HepG2 (cell line): ENCODE measurements at regions not wholly inside any gene's neighbourhood (a gene's known extent, or its start where the extent isn't known, plus 50 kb on each side); places are given as distances from the start of the nearest gene placed in this dataset.

ENCODE experiments used
- ATAC-seq: fragments of 200-7000 bp; cut with Tn5 transposase; 3 replicates; pipeline ENCODE4 v1.9.1; 2020; ENCODE audit warnings: mild to moderate bottlenecking, moderate library complexity
- BruUV-seq: library from RNA; stranded (reverse); fragments of 400-500 nt; replicated peaks from 2 replicates; lab custom pipeline; 2021; lab: Mats Ljungman, UMichigan
- CTCF ChIA-PET: fragments of 300-600 bp; formaldehyde crosslinking; extraction: SDS; loops from one replicate; lab custom pipeline; 2021; ENCODE audit warnings: low total read pairs, inconsistent platforms, low intra/inter-chr PET ratio; lab: Yijun Ruan, JAX
- POLR2A ChIA-PET: fragments of 350-600 bp; sonication (Branson Sonifier 250); formaldehyde crosslinking; loops from one replicate; lab custom pipeline; 2020; ENCODE audit warnings: antibody characterized with exemption, inconsistent platforms; lab: Yijun Ruan, JAX
- DNase-seq: peaks from one replicate; pipeline ENCODE4 v3.0.0-alpha.2; 2015; ENCODE audit warnings: low spot score
- FAIRE-seq: peaks from 3 replicates; lab custom pipeline; 2011; peaks lifted over from hg19 to GRCh38; lab: Jason Lieb, UNC
- H2AFZ ChIP-seq: one replicate; pipeline ENCODE4 v1.6.1; 2011; ENCODE audit warnings: low read length, inconsistent platforms
- H3K27ac ChIP-seq: fragments of 300-600 bp; 3 replicates; pipeline ENCODE4 v1.8.0; 2011; ENCODE audit warnings: mixed run types, mild to moderate bottlenecking, mixed read lengths, low read length, inconsistent platforms; ENCODE audit not compliant: insufficient read depth; ENCODE audit errors: extremely low read length
- H3K27me3 ChIP-seq, 2 experiments: fragments of 200-600 bp in 1 of 2; 2 replicates in 1 of 2; 3 replicates in 1 of 2; pipeline versions ENCODE4 v1.6.0 to v1.8.0; 2011; ENCODE audit warnings: low read length in 2 of 2, mild to moderate bottlenecking in 2 of 2, moderate library complexity in 2 of 2, inconsistent platforms in 1 of 2; ENCODE audit not compliant: insufficient read depth in 2 of 2, control insufficient read depth in 1 of 2
- H3K36me3 ChIP-seq, 2 experiments: fragments of 200-600 bp in 1 of 2; replicated peaks in 1 of 2; 2 replicates in 1 of 2; 3 replicates in 1 of 2; pipeline versions ENCODE4 v1.5.1 to v1.8.0; 2011; ENCODE audit warnings: low read length in 2 of 2, inconsistent platforms in 1 of 2; ENCODE audit not compliant: insufficient read depth in 2 of 2, control insufficient read depth in 1 of 2
- H3K4me1 ChIP-seq: 2 replicates; pipeline ENCODE4 v1.5.1; 2012; ENCODE audit warnings: low read length, inconsistent platforms; ENCODE audit not compliant: insufficient read depth
- H3K4me2 ChIP-seq: 2 replicates; pipeline ENCODE4 v1.6.0; 2011; ENCODE audit warnings: low read depth, low read length, inconsistent platforms
- H3K4me3 ChIP-seq, 3 experiments: fragments of 200-600 bp in 1 of 3; sonication (generic), shearing (Covaris generic) in 1 of 3; replicated peaks in 1 of 3; 2 replicates each; pipeline ENCODE4 v1.5.1; 2011 to 2016; ENCODE audit warnings: low read length in 3 of 3, inconsistent platforms in 2 of 3, low read depth in 2 of 3, mild to moderate bottlenecking in 2 of 3, control low read depth in 1 of 3, mixed read lengths in 1 of 3; ENCODE audit not compliant: insufficient read depth in 1 of 3
- H3K79me2 ChIP-seq: one replicate; pipeline ENCODE4 v1.6.1; 2011; ENCODE audit warnings: low read length, inconsistent platforms; ENCODE audit not compliant: insufficient read depth
- H3K9ac ChIP-seq: 2 replicates; pipeline ENCODE4 v1.6.0; 2011; ENCODE audit warnings: mild to moderate bottlenecking, low read depth, low read length, inconsistent platforms; ENCODE audit not compliant: insufficient read depth
- H3K9me3 ChIP-seq: 2 replicates; pipeline ENCODE4 v1.5.1; 2012; ENCODE audit warnings: mild to moderate bottlenecking, low read length
- H4K20me1 ChIP-seq: 2 replicates; pipeline ENCODE4 v1.6.0; 2011; ENCODE audit warnings: inconsistent platforms, mild to moderate bottlenecking, low read length, moderate library complexity; ENCODE audit not compliant: insufficient read depth
- ATAD3A ChIP-seq: sonication (generic); formaldehyde crosslinking; IDR thresholded peaks from 2 replicates; pipeline ENCODE4 v1.4.0; 2020; ENCODE audit warnings: missing genetic modification reagents
- BRCA1 ChIP-seq: sonication (generic); formaldehyde crosslinking; IDR thresholded peaks from 2 replicates; pipeline ENCODE4 v1.4.0; 2020; ENCODE audit warnings: missing genetic modification reagents
- CHD2 ChIP-seq: IDR thresholded peaks from 2 replicates; pipeline ENCODE4 v1.6.1; 2011; ENCODE audit warnings: low read depth, low read length, improper control_type of control experiment
- FIP1L1 ChIP-seq: fragments of 200-400 bp; formaldehyde crosslinking; IDR thresholded peaks from 2 replicates; pipeline ENCODE4 v1.6.1; 2018; ENCODE audit warnings: low read depth, mild to moderate bottlenecking, low read length, moderate library complexity, borderline replicate concordance; ENCODE audit not compliant: insufficient read depth
- GTF2F1 ChIP-seq: fragments of 150-350 bp; IDR thresholded peaks from 2 replicates; pipeline ENCODE4 v1.6.1; 2014; ENCODE audit warnings: low read length
- NR0B2 ChIP-seq: sonication (generic); formaldehyde crosslinking; IDR thresholded peaks from 2 replicates; pipeline ENCODE4 v1.4.0; 2020; ENCODE audit warnings: mild to moderate bottlenecking, missing genetic modification reagents
- STAG1 ChIP-seq: sonication (generic); formaldehyde crosslinking; IDR thresholded peaks from 2 replicates; pipeline ENCODE4 v1.4.0; 2020; ENCODE audit warnings: missing genetic modification reagents
- ZFP82 ChIP-seq: sonication (generic); formaldehyde crosslinking; IDR thresholded peaks from 2 replicates; pipeline ENCODE4 v1.5.1; 2020; ENCODE audit warnings: mild to moderate bottlenecking, missing genetic modification reagents, borderline replicate concordance
- ZMYM2 ChIP-seq: sonication (generic); formaldehyde crosslinking; IDR thresholded peaks from 2 replicates; pipeline ENCODE4 v1.8.0; 2022; ENCODE audit warnings: mild to moderate bottlenecking, missing genetic modification reagents
- ZNF296 ChIP-seq: sonication (generic); formaldehyde crosslinking; conservative IDR thresholded peaks from 2 replicates; pipeline ENCODE4 v1.5.0; 2020; ENCODE audit warnings: mild to moderate bottlenecking, missing genetic modification reagents
- ZNF646 ChIP-seq: sonication (generic); formaldehyde crosslinking; IDR thresholded peaks from 2 replicates; pipeline ENCODE4 v1.9.0; 2021; ENCODE audit warnings: mild to moderate bottlenecking, missing genetic modification reagents
- ZNF816 ChIP-seq: sonication (generic); formaldehyde crosslinking; IDR thresholded peaks from 2 replicates; pipeline ENCODE4 v1.8.0; 2022; ENCODE audit warnings: missing genetic modification reagents, mild to moderate bottlenecking, borderline replicate concordance
- WGBS: methylation state at CpG from one replicate; pipeline ENCODE4 v1.1.6; 2017; ENCODE audit warnings: low lambda C conversion rate; 5-methylcytosine and 5-hydroxymethylcytosine counted together
- in situ Hi-C: cut with HindIII; loops from 2 replicates; pipeline ENCODE4 v1.10.0; 2017; ENCODE audit warnings: low pct_unique_long_range_greater_than_20kb; ENCODE audit not compliant: extremely low pct_ligation_motif_present
- intact Hi-C: fragments of 100-400 bp; cut with micrococcal nuclease; formaldehyde crosslinking; loops from one replicate; pipeline ENCODE4 v1.10.0; 2022; ENCODE audit not compliant: unreplicated experiment
- TF ChIP-seq, protein P1 (sequence below): sonication (generic); formaldehyde crosslinking; IDR thresholded peaks from 2 replicates; pipeline ENCODE4 v1.5.0; 2020; ENCODE audit warnings: mild to moderate bottlenecking, missing genetic modification reagents, moderate library complexity

DNA sequence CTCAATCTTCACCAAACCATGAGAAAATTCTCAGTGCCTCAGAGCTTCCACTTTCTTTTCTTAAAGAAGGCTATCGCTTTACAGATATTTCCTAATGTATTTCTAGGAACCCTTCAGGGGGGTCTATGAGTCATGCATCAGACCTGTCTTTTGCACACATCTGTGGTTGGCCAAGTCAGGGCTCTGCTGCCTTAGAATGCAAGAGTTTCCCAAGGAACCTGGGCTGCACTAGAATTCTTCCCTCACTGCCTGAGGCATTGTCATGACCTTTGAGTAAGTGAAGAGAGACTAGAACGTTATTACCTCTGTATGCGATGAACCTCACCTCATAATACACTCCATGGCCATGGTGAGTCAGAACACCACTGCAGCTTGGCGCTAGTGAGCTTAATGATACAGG, 365.0 kb upstream of the ID4 start (continued):
- TF ChIP-seq ZNF816 (CRISPR knock-in tag) (no peak), CHD2 (no peak)

GRCh38 chr6:19472850-19473249, 364.3 kb upstream of the ID4 start:
- CTCF ChIA-PET: no interaction called here
- DNase-seq (no peak), FAIRE-seq (no peak), ATAC-seq (no peak)
- Histone ChIP-seq H3K4me2 (no peak overlapping the region), H3K9ac (no peak overlapping the region), H3K27ac (no peak overlapping the region), H3K9me3 (peaks cover 15% of the 10 kb centered on the region; the same call in 1 of the 2 replicates), H3K27me3 (no peaks in the 10 kb centered on the region), H3K4me1 (no peaks in the 10 kb centered on the region), H3K36me3 (no peaks in the 10 kb centered on the region), H3K4me3 (no peak overlapping the region), H3K79me2 (no peaks in the 10 kb centered on the region), H4K20me1 (no peaks in the 10 kb centered on the region), H2AFZ (no peak overlapping the region)
- BruUV-seq: no TSS peak
- intact Hi-C loops: loop anchor here (2.0 kb wide), 1 partner anchor 400 kb away; no protein-coding TSS in a partner anchor
- POLR2A ChIA-PET: no interaction called here
- in situ Hi-C loops: no loop called here
- WGBS: 50% methylated on average over 4 of the region's 4 CpGs
- TF ChIP-seq ZMYM2 (CRISPR knock-in tag) (no peak), ATAD3A (no peak), ZNF646 (CRISPR knock-in tag) (no peak), NR0B2 (CRISPR knock-in tag) (no peak), FIP1L1 (no peak), BRCA1 (CRISPR knock-in tag) (no peak), ZNF296 (CRISPR knock-in tag) (no peak), ZFP82 (CRISPR knock-in tag) (no peak), GTF2F1 (no peak), STAG1 (CRISPR knock-in tag) (peak; percentile 61)
- TF ChIP-seq, protein P1, sequence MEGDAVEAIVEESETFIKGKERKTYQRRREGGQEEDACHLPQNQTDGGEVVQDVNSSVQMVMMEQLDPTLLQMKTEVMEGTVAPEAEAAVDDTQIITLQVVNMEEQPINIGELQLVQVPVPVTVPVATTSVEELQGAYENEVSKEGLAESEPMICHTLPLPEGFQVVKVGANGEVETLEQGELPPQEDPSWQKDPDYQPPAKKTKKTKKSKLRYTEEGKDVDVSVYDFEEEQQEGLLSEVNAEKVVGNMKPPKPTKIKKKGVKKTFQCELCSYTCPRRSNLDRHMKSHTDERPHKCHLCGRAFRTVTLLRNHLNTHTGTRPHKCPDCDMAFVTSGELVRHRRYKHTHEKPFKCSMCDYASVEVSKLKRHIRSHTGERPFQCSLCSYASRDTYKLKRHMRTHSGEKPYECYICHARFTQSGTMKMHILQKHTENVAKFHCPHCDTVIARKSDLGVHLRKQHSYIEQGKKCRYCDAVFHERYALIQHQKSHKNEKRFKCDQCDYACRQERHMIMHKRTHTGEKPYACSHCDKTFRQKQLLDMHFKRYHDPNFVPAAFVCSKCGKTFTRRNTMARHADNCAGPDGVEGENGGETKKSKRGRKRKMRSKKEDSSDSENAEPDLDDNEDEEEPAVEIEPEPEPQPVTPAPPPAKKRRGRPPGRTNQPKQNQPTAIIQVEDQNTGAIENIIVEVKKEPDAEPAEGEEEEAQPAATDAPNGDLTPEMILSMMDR (CRISPR knock-in tag): 0 out of 2 replicates have a peak, but pooled peaks have one; percentile 27
